ENCODE measurements at regions not wholly inside any gene's neighbourhood (a gene's known extent, or its start where the extent isn't known, plus 50 kb on each side); places are given as distances from the start of the nearest gene placed in this dataset.

DNA sequence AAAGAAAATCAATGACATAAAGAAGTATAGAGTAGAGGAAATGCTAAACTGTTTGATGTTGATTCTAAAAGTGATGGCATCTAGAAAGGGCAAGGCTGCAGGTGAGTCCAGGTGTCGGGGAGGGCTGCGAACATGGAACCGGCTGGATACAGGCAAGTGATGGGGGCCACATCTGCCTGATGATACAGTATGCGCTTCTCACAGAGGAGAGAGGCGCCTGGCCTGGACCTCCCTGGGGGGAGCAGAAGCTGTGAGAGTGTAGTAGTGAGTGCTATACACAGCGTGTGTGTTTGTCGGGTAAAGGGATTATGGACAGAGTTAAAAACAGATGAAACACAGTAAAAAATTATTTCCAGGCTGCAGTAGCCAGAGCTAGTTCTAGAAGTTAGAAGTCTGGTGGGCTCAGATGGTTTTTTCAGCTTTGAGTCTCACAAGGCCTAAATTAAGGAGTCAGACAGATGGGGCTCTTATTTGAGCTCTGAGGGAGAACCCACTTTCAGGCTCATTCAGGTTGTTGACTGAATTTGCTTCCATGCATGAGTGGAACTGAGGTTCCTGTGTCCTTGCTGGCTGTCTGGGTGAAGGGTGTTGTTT, 195.8 kb upstream of the ARG1 start:
- TF ChIP-seq, protein P1, sequence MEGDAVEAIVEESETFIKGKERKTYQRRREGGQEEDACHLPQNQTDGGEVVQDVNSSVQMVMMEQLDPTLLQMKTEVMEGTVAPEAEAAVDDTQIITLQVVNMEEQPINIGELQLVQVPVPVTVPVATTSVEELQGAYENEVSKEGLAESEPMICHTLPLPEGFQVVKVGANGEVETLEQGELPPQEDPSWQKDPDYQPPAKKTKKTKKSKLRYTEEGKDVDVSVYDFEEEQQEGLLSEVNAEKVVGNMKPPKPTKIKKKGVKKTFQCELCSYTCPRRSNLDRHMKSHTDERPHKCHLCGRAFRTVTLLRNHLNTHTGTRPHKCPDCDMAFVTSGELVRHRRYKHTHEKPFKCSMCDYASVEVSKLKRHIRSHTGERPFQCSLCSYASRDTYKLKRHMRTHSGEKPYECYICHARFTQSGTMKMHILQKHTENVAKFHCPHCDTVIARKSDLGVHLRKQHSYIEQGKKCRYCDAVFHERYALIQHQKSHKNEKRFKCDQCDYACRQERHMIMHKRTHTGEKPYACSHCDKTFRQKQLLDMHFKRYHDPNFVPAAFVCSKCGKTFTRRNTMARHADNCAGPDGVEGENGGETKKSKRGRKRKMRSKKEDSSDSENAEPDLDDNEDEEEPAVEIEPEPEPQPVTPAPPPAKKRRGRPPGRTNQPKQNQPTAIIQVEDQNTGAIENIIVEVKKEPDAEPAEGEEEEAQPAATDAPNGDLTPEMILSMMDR (IDR thresholded peaks at IDR 0.05), result no peak

DNA sequence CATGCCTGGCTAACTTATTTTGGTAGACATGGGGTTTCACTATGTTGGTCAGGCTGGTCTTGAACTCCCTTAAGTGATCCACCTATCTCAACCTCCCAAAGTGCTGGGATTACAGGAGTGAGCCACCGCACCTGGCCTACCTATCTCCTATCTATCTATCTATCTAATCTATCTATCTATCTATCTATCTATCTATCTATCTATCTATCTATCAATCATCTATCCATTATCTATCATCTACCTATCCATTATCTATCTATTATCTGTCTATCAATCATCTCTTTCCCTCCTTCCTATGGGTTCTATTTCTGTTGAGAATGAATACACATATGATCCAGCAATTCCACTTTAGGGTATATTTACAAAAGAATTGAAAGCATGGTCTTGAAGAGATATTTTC, 194.2 kb upstream of the ARG1 start:
- TF ChIP-seq, protein P1 (IDR thresholded peaks at IDR 0.05), result no peak

DNA sequence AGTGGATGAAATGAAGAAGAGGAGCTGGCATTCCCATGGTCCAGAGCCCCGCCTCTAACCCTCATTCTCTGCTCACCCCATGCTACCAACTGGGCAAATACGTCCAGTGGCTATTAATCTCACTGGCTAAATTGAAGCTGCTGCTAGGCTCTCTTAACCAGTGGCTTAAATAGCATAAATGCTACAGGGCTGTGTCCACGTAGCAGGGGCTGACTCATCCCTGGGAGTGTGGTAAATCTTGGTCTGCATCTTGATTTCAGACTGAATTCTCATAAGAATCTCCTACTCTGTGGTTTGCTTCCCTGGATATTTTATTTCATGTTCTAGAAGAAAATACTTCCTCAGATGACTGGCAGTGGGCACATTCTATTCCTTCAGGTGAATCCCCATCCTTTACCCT, 193.1 kb upstream of the ARG1 start:
- TF ChIP-seq, protein P1 (IDR thresholded peaks at IDR 0.05), result no peak

DNA sequence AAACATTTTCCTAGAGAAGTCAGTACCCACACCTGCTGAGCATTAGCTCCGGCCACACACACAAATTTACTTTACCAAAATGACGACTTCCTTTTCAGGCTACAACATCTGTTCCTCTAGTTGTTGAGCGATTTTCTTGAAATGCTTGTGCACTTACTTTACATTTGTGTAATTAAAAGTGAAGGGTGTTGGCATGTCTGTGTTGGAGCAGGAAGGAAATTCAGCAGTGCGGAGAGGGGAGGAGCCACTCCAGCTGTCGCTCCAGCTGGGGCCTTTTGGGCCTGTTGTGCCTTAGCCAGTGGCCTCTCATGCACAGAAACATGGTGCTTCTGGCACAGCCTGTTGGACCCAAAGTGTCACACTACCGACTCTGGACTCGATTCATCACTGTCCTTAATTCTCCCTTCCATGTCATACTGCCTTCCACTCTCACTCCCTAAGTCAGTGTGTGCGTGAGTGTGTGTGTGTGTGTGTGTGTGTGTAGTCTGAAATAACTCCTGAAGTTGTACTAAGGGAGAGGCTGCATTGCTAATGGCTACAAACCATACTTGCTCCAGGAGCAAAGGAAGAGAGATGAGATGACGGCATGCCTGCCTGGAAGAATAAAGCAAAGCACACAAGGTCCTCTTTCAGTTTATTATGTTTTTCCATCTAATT, 191.8 kb upstream of the ARG1 start:
- TF ChIP-seq, protein P1 (IDR thresholded peaks at IDR 0.05), result no peak

DNA sequence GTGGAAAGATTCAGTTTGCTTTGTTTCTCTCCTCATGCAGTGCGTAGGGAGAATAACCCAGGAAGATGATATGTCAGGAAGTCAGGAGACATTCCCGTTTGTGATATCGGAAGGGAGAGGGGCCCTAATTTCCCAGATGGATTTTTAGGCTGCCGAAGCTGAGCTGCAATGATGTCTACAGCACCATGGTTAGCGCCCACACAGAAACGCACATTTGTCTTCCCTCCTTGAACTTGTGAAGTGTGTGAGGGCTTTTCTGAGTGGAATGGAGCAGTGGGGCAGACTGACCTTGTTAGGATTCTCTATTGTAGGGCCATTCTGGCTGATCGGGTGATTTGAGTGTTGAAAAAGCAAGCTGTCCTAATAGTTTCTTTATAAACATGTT, 191.3 kb upstream of the ARG1 start:
- TF ChIP-seq, protein P1 (IDR thresholded peaks at IDR 0.05), result no peak

DNA sequence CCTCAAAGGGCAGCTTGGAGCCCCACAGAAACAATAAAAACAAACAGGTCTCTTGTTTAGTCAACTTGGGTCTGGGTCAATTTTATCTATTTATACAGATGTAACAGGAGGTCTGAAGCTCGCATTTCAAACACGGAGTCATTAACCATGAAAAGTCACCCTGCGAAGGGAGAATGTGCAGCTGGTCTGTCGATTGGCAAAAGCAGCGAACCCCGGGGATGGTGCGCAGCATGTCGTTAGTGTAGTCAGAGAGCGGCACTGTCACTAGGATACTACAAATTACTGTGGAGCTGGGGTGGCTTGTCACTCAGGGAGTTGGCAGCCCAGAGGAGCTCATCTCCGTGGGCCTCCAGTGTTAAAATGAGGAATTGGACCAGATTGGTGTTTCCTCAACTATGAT, 190.4 kb upstream of the ARG1 start:
- TF ChIP-seq, protein P1 (IDR thresholded peaks at IDR 0.05), result no peak

DNA sequence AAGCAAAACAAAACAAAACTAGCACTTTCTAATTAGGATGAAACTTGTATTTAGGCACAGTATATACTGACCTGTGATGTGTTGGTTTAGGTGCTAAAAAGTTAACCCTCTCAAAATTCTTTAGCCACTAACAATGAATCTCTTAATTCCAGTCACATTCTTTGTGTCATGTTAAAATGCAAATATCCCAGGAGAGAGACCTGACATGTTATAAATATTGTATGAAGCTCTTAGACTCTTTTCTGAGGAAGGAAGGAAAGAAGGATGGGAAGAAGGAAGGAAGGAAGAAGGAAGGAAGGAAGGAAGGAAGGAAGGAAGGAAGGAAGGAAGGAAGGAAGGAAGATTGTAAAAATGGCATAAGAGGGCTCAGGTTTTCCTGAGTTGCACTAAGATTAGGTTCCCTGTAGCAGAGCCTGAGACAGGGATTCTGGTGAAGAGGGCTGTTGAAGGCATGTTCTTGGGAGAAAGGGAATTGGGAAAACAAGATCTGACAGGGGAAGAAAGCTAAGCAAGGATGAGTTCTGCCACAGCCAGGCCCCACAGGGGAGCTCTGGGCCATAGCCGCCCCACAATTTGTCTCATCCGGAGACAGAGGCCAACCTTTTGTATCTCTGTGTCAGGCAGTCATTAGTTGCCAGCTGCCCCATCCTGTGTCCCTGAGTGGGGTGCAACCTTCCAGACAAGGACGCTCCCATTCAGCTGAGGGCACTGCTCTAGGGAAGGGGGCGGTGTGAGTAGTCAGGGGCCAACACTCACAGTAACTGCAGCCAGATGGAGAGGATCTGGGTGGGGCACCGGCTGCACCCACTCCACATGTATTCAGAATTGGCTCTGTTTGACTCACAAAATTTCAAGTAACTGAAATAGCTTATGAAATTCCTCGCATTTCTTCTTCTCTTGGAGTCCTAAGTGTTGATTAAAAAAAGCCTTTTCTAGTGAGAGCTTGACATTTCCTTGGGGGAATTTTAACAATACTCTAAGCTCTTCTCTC, 189.3 kb upstream of the ARG1 start:
- TF ChIP-seq, protein P1 (IDR thresholded peaks at IDR 0.05), result no peak

All from LNCAP (cell line).